ENCODE measurements at regions not wholly inside any gene's neighbourhood (a gene's known extent, or its start where the extent isn't known, plus 50 kb on each side); places are given as distances from the start of the nearest gene placed in this dataset.

DNA sequence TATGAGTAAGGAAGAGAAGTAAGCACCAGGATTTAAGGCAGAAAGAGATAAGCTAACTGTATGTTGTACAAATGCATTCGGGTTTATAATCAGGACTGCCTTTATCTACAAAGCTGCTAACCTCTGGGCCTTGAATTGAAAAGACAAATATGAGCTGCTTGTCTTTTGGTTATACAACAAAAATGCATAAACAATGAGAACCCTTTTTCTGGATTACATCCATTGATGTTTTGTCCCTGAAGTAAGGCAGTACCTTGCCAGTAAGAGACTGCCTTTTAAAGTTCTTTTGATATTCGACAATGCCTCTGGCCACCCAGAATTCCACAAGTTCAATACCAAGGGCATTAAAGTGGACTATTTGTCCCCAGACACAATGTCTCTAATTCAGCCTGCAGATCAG is 280.7 kb downstream of the ZNF621 start:
- H3K27me3 ChIP-seq (ENCODE audit: insufficient read depth, low read length), result no peaks in the 10 kb centered on the region
- no peak overlapping the region for H2BK20ac ChIP-seq (ENCODE audit: low read depth, low read length, poor library complexity, severe bottlenecking)
- no peaks in the 10 kb centered on the region for H3K79me2 ChIP-seq (ENCODE audit: insufficient read depth, low read length)
- H2AFZ ChIP-seq (ENCODE audit: low read length), result no peak overlapping the region
- H2AK5ac ChIP-seq (ENCODE audit: insufficient read length, low read length), result no peak overlapping the region
- Mint-ChIP-seq H3K36me3 (ENCODE audit: insufficient read depth in 1 of 3, low read depth in 3 of 3) (peaks cover 0 to 5% (median 2%) of the 10 kb centered on the region in 3 experiments; a peak in 2 of 7 replicates), H3K4me1 (peaks cover 9% of the 10 kb centered on the region in 2 experiments; a peak in 3 of 4 replicates), H3K27me3 (ENCODE audit: low read depth) (no peaks in the 10 kb centered on the region; the same call in 1 of the 2 replicates), H3K27ac (no peak overlapping the region), H3K4me3 (no peak overlapping the region), H3K9me3 (peaks cover 10% of the 10 kb centered on the region in 2 experiments)
- H4K5ac ChIP-seq (ENCODE audit: insufficient read length, low read depth, low read length), result no peak overlapping the region
- H3K56ac ChIP-seq (ENCODE audit: insufficient read length, low read depth, low read length), result no peak overlapping the region
- H4K91ac ChIP-seq (ENCODE audit: insufficient read length, low read depth, low read length), result no peak overlapping the region
- H2BK120ac ChIP-seq (ENCODE audit: low read depth, low read length, poor library complexity, severe bottlenecking), result no peak overlapping the region
- H4K8ac ChIP-seq (replicated peaks; ENCODE audit: insufficient read length, low read depth, low read length), result no peak overlapping the region
- no peak for DNase-seq
- H3K9ac ChIP-seq (ENCODE audit: extremely low read depth, insufficient read length, low read length), result no peak overlapping the region
- H3K23ac ChIP-seq (ENCODE audit: insufficient read length, low read depth, low read length), result no peak overlapping the region
- no peak overlapping the region for H3K18ac ChIP-seq (ENCODE audit: insufficient read length, low read depth, low read length)
- TF ChIP-seq, protein P1, sequence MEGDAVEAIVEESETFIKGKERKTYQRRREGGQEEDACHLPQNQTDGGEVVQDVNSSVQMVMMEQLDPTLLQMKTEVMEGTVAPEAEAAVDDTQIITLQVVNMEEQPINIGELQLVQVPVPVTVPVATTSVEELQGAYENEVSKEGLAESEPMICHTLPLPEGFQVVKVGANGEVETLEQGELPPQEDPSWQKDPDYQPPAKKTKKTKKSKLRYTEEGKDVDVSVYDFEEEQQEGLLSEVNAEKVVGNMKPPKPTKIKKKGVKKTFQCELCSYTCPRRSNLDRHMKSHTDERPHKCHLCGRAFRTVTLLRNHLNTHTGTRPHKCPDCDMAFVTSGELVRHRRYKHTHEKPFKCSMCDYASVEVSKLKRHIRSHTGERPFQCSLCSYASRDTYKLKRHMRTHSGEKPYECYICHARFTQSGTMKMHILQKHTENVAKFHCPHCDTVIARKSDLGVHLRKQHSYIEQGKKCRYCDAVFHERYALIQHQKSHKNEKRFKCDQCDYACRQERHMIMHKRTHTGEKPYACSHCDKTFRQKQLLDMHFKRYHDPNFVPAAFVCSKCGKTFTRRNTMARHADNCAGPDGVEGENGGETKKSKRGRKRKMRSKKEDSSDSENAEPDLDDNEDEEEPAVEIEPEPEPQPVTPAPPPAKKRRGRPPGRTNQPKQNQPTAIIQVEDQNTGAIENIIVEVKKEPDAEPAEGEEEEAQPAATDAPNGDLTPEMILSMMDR (conservative IDR thresholded peaks at IDR 0.05), result no peak
- no peaks in the 10 kb centered on the region; the same call in 1 of the 2 replicates for H3K4me1 ChIP-seq (ENCODE audit: insufficient read depth, low read length)
- H2BK5ac ChIP-seq (ENCODE audit: insufficient read length, low read length), result no peak overlapping the region
- no peaks in the 10 kb centered on the region for H3K9me3 ChIP-seq (ENCODE audit: control insufficient read depth, low read depth, low read length)
- no peaks in the 10 kb centered on the region for H3K23me2 ChIP-seq (ENCODE audit: insufficient read length, low read depth, low read length, poor library complexity, severe bottlenecking)
- no peak overlapping the region for H3K14ac ChIP-seq (ENCODE audit: insufficient read depth, low read length)
- H2BK12ac ChIP-seq (ENCODE audit: insufficient read length, low read depth, low read length), result no peak overlapping the region
- H3K27ac ChIP-seq (ENCODE audit: insufficient read length, low read depth, low read length), result no peak overlapping the region
- H4K20me1 ChIP-seq (ENCODE audit: control insufficient read depth, insufficient read depth, insufficient read length), result no peaks in the 10 kb centered on the region
- H3K79me1 ChIP-seq (ENCODE audit: insufficient read depth, low read depth, low read length, poor library complexity, severe bottlenecking), result no peaks in the 10 kb centered on the region
- H3T11ph ChIP-seq (ENCODE audit: low read length), result no peak overlapping the region
- no peak overlapping the region for H3K4ac ChIP-seq (ENCODE audit: low read depth, low read length)
- no peak overlapping the region for H2BK15ac ChIP-seq (ENCODE audit: low read depth, low read length)
- WGBS (ENCODE audit: extremely low coverage, insufficient read length, low lambda C conversion rate), result no CpG with 5 or more reads among the region's 2 CpGs
- no peak overlapping the region for H3K4me2 ChIP-seq (ENCODE audit: insufficient read depth, insufficient read length, low read length)

Measured in H9 (cell line).